Mesenchymal stem cell (in vitro differentiated cells and primary cell): ENCODE measurements at regions not wholly inside any gene's neighbourhood (a gene's known extent, or its start where the extent isn't known, plus 50 kb on each side); places are given as distances from the start of the nearest gene placed in this dataset.

Experiments used
- DNase-seq: peaks from one replicate; pipeline ENCODE4 v3.0.0-alpha.2; 2013
- H2AFZ ChIP-seq: one replicate; pipeline ENCODE4 v1.6.1; 2013; ENCODE audit warnings: low read depth, mild to moderate bottlenecking, control low read depth, inconsistent platforms, low read length, moderate library complexity
- H2AK5ac ChIP-seq: 2 replicates; pipeline ENCODE4 v1.6.1; 2013; ENCODE audit warnings: low read length, moderate library complexity, mild to moderate bottlenecking, inconsistent platforms; ENCODE audit not compliant: severe bottlenecking
- H2BK120ac ChIP-seq: one replicate; pipeline ENCODE4 v1.6.1; 2013; ENCODE audit warnings: low read depth, mild to moderate bottlenecking, inconsistent platforms, low read length, moderate library complexity
- H2BK12ac ChIP-seq, 2 experiments: one replicate each; pipeline ENCODE4 v1.6.1; 2013; ENCODE audit warnings: inconsistent platforms in 2 of 2, low read length in 2 of 2, mild to moderate bottlenecking in 2 of 2, moderate library complexity in 2 of 2, control low read depth in 1 of 2
- H2BK15ac ChIP-seq: one replicate; pipeline ENCODE4 v1.6.1; 2013; ENCODE audit warnings: mild to moderate bottlenecking, low read depth, inconsistent platforms; ENCODE audit not compliant: poor library complexity, severe bottlenecking
- H2BK5ac ChIP-seq: 2 replicates; pipeline ENCODE4 v1.6.1; 2013; ENCODE audit warnings: low read depth, mild to moderate bottlenecking, low read length, control low read depth, inconsistent platforms; ENCODE audit not compliant: poor library complexity, severe bottlenecking
- H3K14ac ChIP-seq, 2 experiments: one replicate each; pipeline ENCODE4 v1.6.1; 2013; ENCODE audit warnings: inconsistent platforms in 2 of 2, low read length in 2 of 2, control low read depth in 1 of 2, mild to moderate bottlenecking in 1 of 2, moderate library complexity in 1 of 2
- H3K18ac ChIP-seq, 2 experiments: one replicate each; pipeline ENCODE4 v1.6.1; 2013; ENCODE audit warnings: inconsistent platforms in 2 of 2, low read length in 2 of 2, control low read depth in 1 of 2, low read depth in 1 of 2, mild to moderate bottlenecking in 1 of 2
- H3K23ac ChIP-seq, 2 experiments: one replicate each; pipeline ENCODE4 v1.6.1; 2013; ENCODE audit warnings: inconsistent platforms in 2 of 2, low read length in 2 of 2, mild to moderate bottlenecking in 2 of 2, moderate library complexity in 2 of 2, control low read depth in 1 of 2
- H3K27ac ChIP-seq: 2 replicates; pipeline ENCODE4 v1.5.1; 2013; ENCODE audit warnings: mild to moderate bottlenecking, moderate library complexity, low read length, control low read depth, inconsistent platforms; ENCODE audit not compliant: poor library complexity, severe bottlenecking
- H3K27me3 ChIP-seq, 2 experiments: 2 replicates each; pipeline versions ENCODE4 v1.6.1 to v1.7.0; 2013; ENCODE audit warnings: low read length in 2 of 2, mild to moderate bottlenecking in 2 of 2, moderate library complexity in 2 of 2, control low read depth in 1 of 2, inconsistent platforms in 1 of 2; ENCODE audit not compliant: control insufficient read depth in 1 of 2, insufficient read depth in 1 of 2
- H3K36me3 ChIP-seq, 2 experiments: 2 replicates each; pipeline versions ENCODE4 v1.6.1 to v1.7.0; 2013; ENCODE audit warnings: low read length in 2 of 2, control low read depth in 1 of 2, inconsistent platforms in 1 of 2, low read depth in 1 of 2, mild to moderate bottlenecking in 1 of 2; ENCODE audit not compliant: insufficient read depth in 2 of 2, control insufficient read depth in 1 of 2
- H3K4ac ChIP-seq, 2 experiments: one replicate each; pipeline ENCODE4 v1.6.1; 2013; ENCODE audit warnings: inconsistent platforms in 2 of 2, low read length in 2 of 2, mild to moderate bottlenecking in 2 of 2, moderate library complexity in 2 of 2, control low read depth in 1 of 2, low read depth in 1 of 2
- H3K4me1 ChIP-seq: 2 replicates; pipeline ENCODE4 v1.6.1; 2013; ENCODE audit warnings: low read depth, low read length, control low read depth; ENCODE audit not compliant: control insufficient read depth, insufficient read depth
- H3K4me2 ChIP-seq: 2 replicates; pipeline ENCODE4 v1.6.1; 2013; ENCODE audit warnings: low read length, mild to moderate bottlenecking, inconsistent platforms; ENCODE audit not compliant: poor library complexity, severe bottlenecking
- H3K4me3 ChIP-seq, 2 experiments: 2 replicates each; pipeline versions ENCODE4 v1.5.1 to v1.7.0; 2013; ENCODE audit warnings: low read length in 2 of 2, mild to moderate bottlenecking in 2 of 2, control low read depth in 1 of 2, low read depth in 1 of 2; ENCODE audit not compliant: insufficient read depth in 1 of 2
- H3K79me1 ChIP-seq: replicated peaks from 2 replicates; pipeline ENCODE4 v1.6.1; 2013; ENCODE audit warnings: mild to moderate bottlenecking, control low read depth, low read length, inconsistent platforms; ENCODE audit not compliant: poor library complexity, severe bottlenecking
- H3K9ac ChIP-seq: 2 replicates; pipeline ENCODE4 v1.7.0; 2013; ENCODE audit warnings: mild to moderate bottlenecking, low read length, moderate library complexity
- H3K9me3 ChIP-seq: 2 replicates; pipeline ENCODE4 v1.7.0; 2013; ENCODE audit warnings: mild to moderate bottlenecking, low read length; ENCODE audit not compliant: control insufficient read depth
- H4K8ac ChIP-seq: one replicate; pipeline ENCODE4 v1.6.1; 2013; ENCODE audit warnings: inconsistent platforms, mild to moderate bottlenecking, low read length, moderate library complexity
- H4K91ac ChIP-seq: one replicate; pipeline ENCODE4 v1.6.1; 2013; ENCODE audit warnings: mild to moderate bottlenecking, low read length, inconsistent platforms
- WGBS: methylation state at CpG from one replicate; pipeline ENCODE4 v1.1.7; 2013; ENCODE audit warnings: mixed read lengths; 5-methylcytosine and 5-hydroxymethylcytosine counted together

DNA sequence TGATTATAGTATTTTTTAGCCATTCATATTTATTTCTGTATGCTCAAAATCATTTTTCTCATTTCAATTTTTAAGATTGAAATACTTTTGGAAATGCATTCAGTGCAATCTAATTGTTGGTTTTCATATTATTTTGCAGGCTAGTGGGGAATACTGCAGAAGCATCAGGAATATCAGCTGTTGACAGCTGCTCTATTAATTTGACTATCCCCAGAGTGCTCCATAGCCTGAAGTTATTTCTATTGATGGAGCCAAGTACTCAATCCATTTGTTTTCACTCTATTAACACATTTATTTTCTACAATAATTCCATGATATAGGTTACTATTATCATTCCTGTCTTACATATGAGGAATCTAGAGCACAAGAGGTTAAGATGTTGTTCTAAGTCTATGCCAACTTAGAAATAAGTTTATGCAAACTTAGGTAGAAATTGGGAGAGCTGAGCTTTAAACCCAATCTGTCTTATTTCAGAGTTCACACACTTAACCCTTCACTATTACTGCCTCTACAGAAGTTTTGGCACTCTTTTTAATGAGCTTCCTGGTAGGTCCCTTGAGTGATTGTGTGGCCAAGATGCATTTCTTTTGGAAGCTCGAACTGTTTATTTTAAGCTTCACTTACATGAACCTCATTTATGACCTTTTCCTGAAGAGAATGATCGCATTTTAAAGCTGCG, 65.6 kb upstream of the PCDH18 start:
- H2BK15ac ChIP-seq, result no peak overlapping the region
- no peak overlapping the region for H2AFZ ChIP-seq
- H2BK120ac ChIP-seq, result no peak overlapping the region
- H4K91ac ChIP-seq, result no peak overlapping the region
- peak overlapping the region; percentile 22 for H3K9ac ChIP-seq
- no peak overlapping the region for H3K14ac ChIP-seq
- H3K4me2 ChIP-seq, result no peak overlapping the region
- no peaks in the 10 kb centered on the region for H3K27me3 ChIP-seq
- 6% methylated on average over 3 of the region's 3 CpGs for WGBS
- no peaks in the 10 kb centered on the region for H3K9me3 ChIP-seq
- no peak overlapping the region for H3K4ac ChIP-seq
- H2BK12ac ChIP-seq, result no peak overlapping the region
- H3K79me1 ChIP-seq, result no peaks in the 10 kb centered on the region
- no peak overlapping the region for H3K23ac ChIP-seq
- H3K18ac ChIP-seq, result no peak overlapping the region
- no peak overlapping the region for H3K27ac ChIP-seq
- DNase-seq, result no peak
- H4K8ac ChIP-seq, result no peak overlapping the region
- H3K4me1 ChIP-seq, result peaks cover 3% of the 10 kb centered on the region
- no peak overlapping the region for H3K4me3 ChIP-seq
- no peak overlapping the region for H2BK5ac ChIP-seq
- no peaks in the 10 kb centered on the region for H3K36me3 ChIP-seq
- H2AK5ac ChIP-seq, result no peak overlapping the region

DNA sequence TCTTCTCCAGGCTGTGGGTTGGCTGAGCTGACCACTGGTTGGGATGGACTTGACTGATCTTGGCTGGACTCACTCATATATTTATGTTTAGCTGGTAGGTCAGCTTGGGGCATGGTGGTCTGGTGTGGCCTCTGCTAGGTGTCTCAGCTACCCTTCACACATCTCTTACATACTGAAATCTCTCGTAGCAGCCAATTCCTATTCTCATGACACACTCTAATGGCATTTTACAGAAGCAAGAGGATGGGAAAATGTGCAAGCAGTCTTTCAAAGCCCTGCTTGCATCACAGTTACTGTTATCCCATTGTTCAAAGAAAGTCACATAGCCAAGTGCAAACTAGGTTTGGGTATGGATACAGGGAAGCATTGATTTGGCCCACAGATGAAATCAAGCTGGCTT, 55.5 kb upstream of the PCDH18 start:
- H2BK120ac ChIP-seq, result peak overlapping the region; percentile 1
- no peak overlapping the region for H3K4me2 ChIP-seq
- H3K23ac ChIP-seq, result no peak overlapping the region
- no peak overlapping the region for H3K9ac ChIP-seq
- no peak overlapping the region for H3K27ac ChIP-seq
- WGBS, result 75% methylated on average over 1 of the region's 1 CpG
- no peak overlapping the region for H4K91ac ChIP-seq
- H3K9me3 ChIP-seq, result no peaks in the 10 kb centered on the region
- no peaks in the 10 kb centered on the region for H3K36me3 ChIP-seq
- no peak overlapping the region for H3K4ac ChIP-seq
- H3K4me1 ChIP-seq, result no peaks in the 10 kb centered on the region
- DNase-seq, result no peak
- H2BK15ac ChIP-seq, result no peak overlapping the region
- H3K18ac ChIP-seq, result no peak overlapping the region
- no peak overlapping the region for H3K4me3 ChIP-seq
- no peak overlapping the region for H2AK5ac ChIP-seq
- no peak overlapping the region for H2AFZ ChIP-seq
- H2BK12ac ChIP-seq, result no peak overlapping the region
- no peaks in the 10 kb centered on the region for H3K27me3 ChIP-seq
- no peaks in the 10 kb centered on the region for H3K79me1 ChIP-seq
- no peak overlapping the region for H2BK5ac ChIP-seq
- no peak overlapping the region for H3K14ac ChIP-seq
- peak overlapping the region; percentile 24 for H4K8ac ChIP-seq

DNA sequence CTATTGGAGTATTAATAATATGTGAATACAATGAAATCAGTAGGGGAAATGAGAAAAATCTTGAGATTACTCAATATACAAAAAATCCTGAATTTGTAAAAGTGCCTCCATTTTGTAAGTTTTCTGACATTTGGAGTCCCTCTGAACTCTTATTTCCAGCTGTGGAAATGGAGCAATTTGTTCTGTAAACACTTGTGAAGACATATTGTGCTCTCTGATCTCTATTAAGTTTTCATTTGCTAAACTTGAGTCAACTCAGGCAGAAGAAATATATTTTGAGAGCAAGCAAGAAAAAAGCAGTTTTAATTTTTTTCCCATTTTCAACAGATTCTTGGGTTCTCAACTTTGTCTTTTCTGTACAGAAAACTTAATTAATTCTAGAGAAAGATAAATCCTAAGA, 51.4 kb upstream of the PCDH18 start:
- H3K4ac ChIP-seq, result no peak overlapping the region
- H2BK120ac ChIP-seq, result no peak overlapping the region
- no peaks in the 10 kb centered on the region for H3K79me1 ChIP-seq
- H2BK15ac ChIP-seq, result no peak overlapping the region
- no peak overlapping the region for H2BK5ac ChIP-seq
- H3K4me2 ChIP-seq, result no peak overlapping the region
- H3K4me3 ChIP-seq, result no peak overlapping the region
- H3K18ac ChIP-seq, result no peak overlapping the region
- H4K8ac ChIP-seq, result no peak overlapping the region
- H3K14ac ChIP-seq, result no peak overlapping the region
- H4K91ac ChIP-seq, result no peak overlapping the region
- no peaks in the 10 kb centered on the region for H3K4me1 ChIP-seq
- no peak overlapping the region for H2BK12ac ChIP-seq
- no peak overlapping the region for H2AFZ ChIP-seq
- no peak overlapping the region for H3K23ac ChIP-seq
- H3K9me3 ChIP-seq, result no peaks in the 10 kb centered on the region
- H3K27ac ChIP-seq, result no peak overlapping the region
- no peak overlapping the region for H2AK5ac ChIP-seq
- no peaks in the 10 kb centered on the region for H3K27me3 ChIP-seq
- no peaks in the 10 kb centered on the region for H3K36me3 ChIP-seq
- no peak overlapping the region for H3K9ac ChIP-seq
- no peak for DNase-seq
